Cardiac muscle cell (in vitro differentiated cells and primary cell): ENCODE measurements at regions not wholly inside any gene's neighbourhood (a gene's known extent, or its start where the extent isn't known, plus 50 kb on each side); places are given as distances from the start of the nearest gene placed in this dataset.
"Not testable (repeated sequence)": the region's sequence is repeated elsewhere in the genome, so short reads cannot be mapped to it uniquely, and the experiment has no call there.

Experiments used
- DNase-seq, 2 donors: peaks; one replicate each; pipeline versions ENCODE4 v3.0.0 to v3.0.0-alpha.2; 2010 to 2017; ENCODE audit warnings: low read depth in 1 of 2, low spot score in 1 of 2
- H3K27ac ChIP-seq: fragments of 200-600 bp; sonication (generic); 2 replicates; pipeline ENCODE4 v1.5.1; 2016
- H3K27me3 ChIP-seq: fragments of 200-600 bp; sonication (generic); 2 replicates; pipeline ENCODE4 v1.6.0; 2016; ENCODE audit warnings: control low read depth
- H3K36me3 ChIP-seq: fragments of 200-600 bp; sonication (generic); 2 replicates; pipeline ENCODE4 v1.5.1; 2016; ENCODE audit warnings: control low read depth
- H3K4me1 ChIP-seq: fragments of 200-600 bp; sonication (generic); 2 replicates; pipeline ENCODE4 v1.8.1; 2017; ENCODE audit warnings: low read depth, mild to moderate bottlenecking, mixed run types
- H3K4me3 ChIP-seq: fragments of 200-600 bp; sonication (generic); 2 replicates; pipeline ENCODE4 v1.5.1; 2016; ENCODE audit warnings: mild to moderate bottlenecking
- H3K9me3 ChIP-seq: fragments of 200-600 bp; sonication (generic); 2 replicates; pipeline ENCODE4 v1.5.1; 2017; ENCODE audit warnings: low read depth, mild to moderate bottlenecking, control low read depth
- CTCF ChIP-seq: IDR thresholded peaks from 2 replicates; pipeline ENCODE4 v1.5.1; 2012; ENCODE audit warnings: low read depth, mild to moderate bottlenecking, low read length

GRCh38 chr12:33192226-33192625 lies 247.4 kb downstream of the SYT10 start:
- Histone ChIP-seq H3K4me1 (no peaks in the 10 kb centered on the region), H3K9me3 (no peaks in the 10 kb centered on the region), H3K27me3 (no peaks in the 10 kb centered on the region), H3K4me3 (no peak overlapping the region), H3K36me3 (no peaks in the 10 kb centered on the region), H3K27ac (no peak overlapping the region)
- no peak for TF ChIP-seq CTCF
- DNase-seq, result no peak

- no peaks in the 10 kb centered on the region for H3K4me1 ChIP-seq
- no peak for DNase-seq
- no peak overlapping the region for H3K27ac ChIP-seq
- H3K36me3 ChIP-seq, result no peaks in the 10 kb centered on the region
- TF ChIP-seq CTCF, result no peak
- H3K27me3 ChIP-seq, result no peaks in the 10 kb centered on the region
- H3K9me3 ChIP-seq, result no peaks in the 10 kb centered on the region
- H3K4me3 ChIP-seq, result no peak overlapping the region
Observed at GRCh38 chr12:33187409-33187808, 252.2 kb downstream of the SYT10 start.

GRCh38 chr12:33184161-33184560 lies 255.5 kb downstream of the SYT10 start:
- Histone ChIP-seq H3K27ac (no peak overlapping the region), H3K4me1 (no peaks in the 10 kb centered on the region), H3K36me3 (no peaks in the 10 kb centered on the region), H3K9me3 (no peaks in the 10 kb centered on the region), H3K27me3 (no peaks in the 10 kb centered on the region), H3K4me3 (no peak overlapping the region)
- no peak for DNase-seq
- no peak for TF ChIP-seq CTCF

- H3K4me1 ChIP-seq, result no peaks in the 10 kb centered on the region
- H3K9me3 ChIP-seq, result no peaks in the 10 kb centered on the region
- H3K4me3 ChIP-seq, result no peak overlapping the region
- no peaks in the 10 kb centered on the region for H3K36me3 ChIP-seq
- DNase-seq, result no peak
- no peaks in the 10 kb centered on the region for H3K27me3 ChIP-seq
- H3K27ac ChIP-seq, result no peak overlapping the region
- TF ChIP-seq CTCF, result no peak
Observed at GRCh38 chr12:33182485-33182884, 257.1 kb downstream of the SYT10 start.

- H3K4me3 ChIP-seq, result no peak overlapping the region
- no peaks in the 10 kb centered on the region for H3K9me3 ChIP-seq
- no peaks in the 10 kb centered on the region for H3K4me1 ChIP-seq
- no peaks in the 10 kb centered on the region for H3K27me3 ChIP-seq
- H3K27ac ChIP-seq, result no peak overlapping the region
- no peak for DNase-seq
- no peaks in the 10 kb centered on the region for H3K36me3 ChIP-seq
- no peak for TF ChIP-seq CTCF
Observed at GRCh38 chr12:33180918-33181317, 258.7 kb downstream of the SYT10 start.

GRCh38 chr12:33166260-33166659 lies 269.7 kb upstream of the PKP2 start:
- not testable (repeated sequence) for H3K9me3 ChIP-seq, H3K27me3 ChIP-seq, DNase-seq, H3K27ac ChIP-seq, H3K4me3 ChIP-seq, H3K4me1 ChIP-seq, H3K36me3 ChIP-seq
